ENCODE measurements at regions not wholly inside any gene's neighbourhood (a gene's known extent, or its start where the extent isn't known, plus 50 kb on each side); places are given as distances from the start of the nearest gene placed in this dataset.
A peak's percentile ranks its signal among the peaks of the same experiment; 100 is the strongest.

DNA sequence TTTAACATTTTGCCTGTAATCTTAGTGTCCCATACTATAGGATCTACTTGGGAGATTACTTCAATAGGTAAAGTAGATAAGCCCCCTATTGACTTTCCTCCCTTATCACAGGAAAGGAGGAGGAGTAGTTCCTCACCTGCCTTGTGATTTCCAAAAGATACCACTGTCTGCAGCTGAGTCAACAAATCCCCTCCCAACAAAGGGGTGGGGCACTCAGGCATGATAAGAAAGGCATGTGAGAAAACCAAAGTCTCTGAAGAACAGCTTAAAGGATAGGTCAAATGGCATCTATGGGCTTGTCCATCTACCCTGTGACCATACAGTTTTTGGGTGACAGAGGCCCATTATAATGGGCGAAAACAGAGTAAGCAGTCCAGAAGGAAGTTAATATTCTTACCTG lies 71.3 kb upstream of the WNT7A start:
- no peak overlapping the region for H3K27ac Mint-ChIP-seq
- peaks cover 6 to 23% (median 17%) of the 10 kb centered on the region in 9 donors for H3K9me3 Mint-ChIP-seq
- DNase-seq (no peak), ATAC-seq (no peak)
- no peaks in the 10 kb centered on the region for H3K4me1 Mint-ChIP-seq
- no peak overlapping the region for H3K4me3 Mint-ChIP-seq
- H3K36me3 Mint-ChIP-seq = peaks cover 8 to 19% (median 9%) of the 10 kb centered on the region in 3 donors
- H3K27me3 Mint-ChIP-seq = peaks cover 11 to 44% (median 22%) of the 10 kb centered on the region in 5 donors
- POLR2A ChIA-PET = no interaction called here

DNA sequence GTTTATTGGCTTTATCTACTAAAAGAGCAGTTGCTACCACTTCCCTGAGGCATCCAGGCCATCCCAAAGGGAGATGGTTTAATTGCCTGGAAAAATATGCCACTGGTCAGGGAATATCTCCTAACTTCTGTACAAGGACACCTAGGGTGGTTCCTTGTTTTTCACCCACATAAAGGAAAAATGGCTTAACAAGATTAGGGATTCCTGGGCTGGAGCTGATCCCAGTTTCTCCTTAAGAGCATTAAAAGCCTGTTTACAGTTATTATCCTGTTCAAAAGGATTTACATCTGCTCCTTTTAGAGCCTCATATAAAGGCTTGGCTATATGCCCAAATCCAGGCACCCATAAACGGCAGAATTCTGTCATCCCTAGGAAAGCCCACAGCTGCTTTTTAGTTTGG lies 70.2 kb upstream of the WNT7A start:
- no peak for DNase-seq
- ATAC-seq = no peak
- Mint-ChIP-seq H3K27ac (no peak overlapping the region), H3K27me3 (peaks cover 12 to 44% (median 22%) of the 10 kb centered on the region in 5 donors), H3K9me3 (peaks cover 14 to 35% (median 27%) of the 10 kb centered on the region in 9 donors), H3K4me3 (no peak overlapping the region), H3K4me1 (no peaks in the 10 kb centered on the region), H3K36me3 (peaks cover 9 to 25% (median 12%) of the 10 kb centered on the region in 3 donors)
- POLR2A ChIA-PET = no interaction called here

DNA sequence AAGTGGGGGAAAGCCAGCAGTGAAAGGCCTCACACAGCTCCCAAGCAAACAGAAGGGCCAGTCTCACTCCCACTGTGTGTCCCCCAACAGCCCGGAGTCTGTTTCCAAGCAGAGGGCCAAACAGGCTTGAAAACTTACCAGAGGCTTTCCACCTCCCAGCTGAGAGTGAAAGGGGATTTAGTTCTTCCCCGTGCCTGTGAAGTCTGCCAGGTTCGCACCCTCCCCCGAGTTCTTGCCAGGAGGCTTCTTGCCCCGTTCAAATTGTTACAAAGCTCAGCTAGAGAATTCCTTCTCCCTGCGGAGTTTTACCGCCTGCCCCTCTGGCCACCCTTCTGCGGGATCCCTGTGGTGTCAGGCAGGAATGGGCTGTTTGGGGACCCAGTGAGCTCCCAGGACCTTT lies 68.0 kb upstream of the WNT7A start:
- Mint-ChIP-seq H3K4me3 (peak overlapping the region in 1 of 10 donors; percentile 29), H3K27me3 (peaks cover 13 to 38% (median 22%) of the 10 kb centered on the region in 5 donors), H3K36me3 (peaks cover 9 to 39% (median 12%) of the 10 kb centered on the region in 3 donors), H3K9me3 (peaks cover 18 to 55% (median 41%) of the 10 kb centered on the region in 9 donors), H3K27ac (no peak overlapping the region), H3K4me1 (no peaks in the 10 kb centered on the region)
- no peak for DNase-seq
- no peak for ATAC-seq
- POLR2A ChIA-PET = no interaction called here

DNA sequence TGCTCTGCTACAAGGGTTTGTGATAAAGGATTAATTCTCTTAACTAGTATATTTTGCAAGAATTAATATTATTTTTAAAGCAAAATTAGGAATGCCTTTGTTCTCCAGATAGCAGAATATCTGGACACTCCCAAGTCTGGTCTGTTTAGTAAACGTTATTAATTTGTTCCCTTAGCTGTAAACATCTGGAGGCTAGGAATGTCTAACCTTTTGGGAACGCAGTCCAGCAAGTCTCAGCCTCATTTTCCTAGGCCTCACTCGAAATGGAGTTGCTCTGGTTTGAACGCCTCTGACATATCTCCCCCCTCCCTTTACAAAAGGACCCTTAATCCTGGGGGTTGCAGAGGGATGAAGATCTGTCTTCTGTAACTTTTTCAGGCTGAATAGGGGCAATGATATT lies 59.3 kb upstream of the WNT7A start:
- peaks cover 0 to 10% (median 0%) of the 10 kb centered on the region in 3 donors for H3K36me3 Mint-ChIP-seq
- H3K4me3 Mint-ChIP-seq = no peak overlapping the region
- H3K4me1 Mint-ChIP-seq = peaks cover 0 to 3% (median 0%) of the 10 kb centered on the region in 4 donors
- H3K27ac Mint-ChIP-seq = no peak overlapping the region
- H3K9me3 Mint-ChIP-seq = peaks cover 0 to 17% (median 10%) of the 10 kb centered on the region in 9 donors
- POLR2A ChIA-PET = interaction anchor here (0.7 kb wide), 1 partner anchor 298 kb away, joined by 4 read pairs; no protein-coding TSS in a partner anchor
- ATAC-seq = no peak
- H3K27me3 Mint-ChIP-seq = peaks cover 6 to 25% (median 15%) of the 10 kb centered on the region in 5 donors
- no peak for DNase-seq

DNA sequence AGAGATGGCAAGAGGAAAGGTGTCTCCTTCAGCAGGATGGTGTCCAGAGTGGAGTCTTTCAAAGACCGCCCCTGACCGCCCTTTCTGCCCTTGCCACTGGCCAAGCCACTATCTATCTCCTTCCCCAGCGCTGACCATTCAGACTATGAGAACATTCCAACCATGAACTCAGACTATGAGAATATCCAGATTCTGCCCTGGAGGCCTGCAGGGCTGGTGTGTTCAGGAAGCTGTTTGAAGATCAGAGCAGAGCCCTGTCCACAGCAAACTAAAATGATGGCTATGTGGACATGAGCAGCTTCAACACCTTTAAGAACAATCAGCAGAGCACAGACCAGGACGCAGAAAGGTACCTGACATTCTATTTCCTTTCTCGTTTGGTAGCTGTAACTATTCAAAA lies 57.3 kb upstream of the WNT7A start:
- H3K27me3 Mint-ChIP-seq = peaks cover 7 to 38% (median 22%) of the 10 kb centered on the region in 5 donors
- peaks cover 3 to 5% (median 4%) of the 10 kb centered on the region in 4 donors for H3K4me1 Mint-ChIP-seq
- no peak overlapping the region for H3K27ac Mint-ChIP-seq
- peaks cover 0 to 11% (median 3%) of the 10 kb centered on the region in 9 donors for H3K9me3 Mint-ChIP-seq
- ATAC-seq = no peak
- no peak overlapping the region for H3K4me3 Mint-ChIP-seq
- H3K36me3 Mint-ChIP-seq = peaks cover 0 to 3% (median 3%) of the 10 kb centered on the region in 3 donors
- no peak for DNase-seq
- POLR2A ChIA-PET = no interaction called here

DNA sequence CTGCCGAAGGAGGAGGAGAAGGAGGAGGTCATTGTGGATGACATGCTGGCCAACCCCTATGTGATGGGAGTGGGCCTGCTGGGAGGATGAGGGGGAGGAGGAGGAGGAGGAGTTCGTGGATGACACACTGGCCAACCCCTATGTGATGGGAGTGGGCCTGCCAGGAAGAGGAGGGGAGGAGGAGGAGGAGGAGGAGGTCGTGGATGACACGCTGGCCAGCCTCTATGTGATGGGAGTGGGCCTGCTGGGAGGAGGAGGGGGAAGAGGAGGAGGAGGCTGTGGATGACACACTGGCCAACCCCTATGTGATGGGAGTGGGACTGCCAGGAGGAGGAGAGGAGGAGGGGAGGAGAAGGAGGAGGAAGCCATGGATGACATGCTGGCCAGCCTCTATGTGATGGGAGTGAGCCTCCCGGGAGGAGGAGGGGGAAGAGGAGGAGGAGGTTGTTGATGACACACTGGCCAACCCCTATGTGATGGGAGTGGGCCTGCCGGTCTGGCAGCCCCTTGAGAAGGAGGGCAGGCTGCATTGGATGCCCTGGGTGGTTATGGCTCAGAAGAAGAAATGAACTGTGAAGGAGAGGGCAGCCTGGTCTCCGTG lies 55.7 kb upstream of the WNT7A start:
- peaks cover 0 to 22% (median 14%) of the 10 kb centered on the region in 9 donors for H3K9me3 Mint-ChIP-seq
- H3K27ac Mint-ChIP-seq = peak overlapping the region in 2 of 10 donors; percentile 28 to 48
- no peak for DNase-seq

DNA sequence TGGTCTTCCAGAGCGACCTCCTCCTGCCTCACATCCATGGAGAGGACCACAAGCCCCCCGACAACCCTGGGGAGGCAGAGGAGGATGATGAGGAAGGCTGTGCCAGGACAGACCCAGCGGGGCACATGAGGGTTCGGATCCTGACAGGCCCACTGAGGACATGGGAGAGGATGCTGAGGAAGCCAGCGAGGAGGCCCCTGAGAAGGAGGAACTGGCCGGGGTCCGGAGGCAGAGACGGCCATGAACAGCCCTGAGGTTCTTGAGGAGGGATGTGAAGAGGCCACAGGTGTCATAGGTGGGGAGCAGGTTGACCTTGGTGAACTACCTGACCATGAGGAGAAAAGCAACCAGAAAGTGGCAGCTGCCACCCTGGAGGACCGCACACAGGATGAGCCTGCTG lies 54.9 kb upstream of the WNT7A start:
- Mint-ChIP-seq H3K4me1 (peaks cover 3 to 5% (median 4%) of the 10 kb centered on the region in 4 donors), H3K36me3 (peaks cover 0 to 9% (median 3%) of the 10 kb centered on the region in 3 donors), H3K27ac (no peak overlapping the region), H3K4me3 (no peak overlapping the region), H3K9me3 (peaks cover 0 to 24% (median 15%) of the 10 kb centered on the region in 9 donors), H3K27me3 (peaks cover 7 to 53% (median 28%) of the 10 kb centered on the region in 5 donors)
- POLR2A ChIA-PET = no interaction called here
- no peak for ATAC-seq
- DNase-seq = no peak

More for the DNA sequence above, 55.7 kb upstream of the WNT7A start:
- no peak overlapping the region for H3K4me3 Mint-ChIP-seq
- POLR2A ChIA-PET = no interaction called here
- peaks cover 3 to 5% (median 4%) of the 10 kb centered on the region in 4 donors for H3K4me1 Mint-ChIP-seq
- peaks cover 0 to 9% (median 3%) of the 10 kb centered on the region in 3 donors for H3K36me3 Mint-ChIP-seq
- ATAC-seq = no peak
- peaks cover 7 to 52% (median 28%) of the 10 kb centered on the region in 5 donors for H3K27me3 Mint-ChIP-seq

DNA sequence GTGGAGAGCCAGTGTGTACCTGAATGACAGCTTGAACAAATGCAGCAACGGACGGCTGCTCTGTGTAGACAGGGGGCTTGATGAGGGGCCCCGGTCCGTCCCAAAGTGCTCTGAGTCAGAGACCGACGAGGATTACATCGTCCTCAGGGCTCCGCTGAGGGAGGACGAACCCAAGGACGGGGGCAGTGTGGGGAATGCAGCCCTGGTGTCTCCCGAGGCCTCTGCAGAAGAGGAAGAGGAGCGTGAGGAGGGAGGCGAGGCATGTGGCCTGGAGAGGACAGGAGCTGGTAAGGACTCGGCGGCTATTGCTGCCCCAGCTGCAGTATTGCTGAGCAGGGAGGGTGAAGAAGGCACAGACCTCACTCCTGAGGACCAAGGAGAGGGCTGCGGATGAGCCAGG lies 54.4 kb upstream of the WNT7A start:
- DNase-seq (no peak), ATAC-seq (no peak)
- H3K27me3 Mint-ChIP-seq = peaks cover 7 to 53% (median 28%) of the 10 kb centered on the region in 5 donors
- peaks cover 3 to 5% (median 4%) of the 10 kb centered on the region in 4 donors for H3K4me1 Mint-ChIP-seq
- no peak overlapping the region for H3K27ac Mint-ChIP-seq
- H3K4me3 Mint-ChIP-seq = no peak overlapping the region
- POLR2A ChIA-PET = no interaction called here
- peaks cover 0 to 10% (median 3%) of the 10 kb centered on the region in 3 donors for H3K36me3 Mint-ChIP-seq
- H3K9me3 Mint-ChIP-seq = peaks cover 0 to 28% (median 15%) of the 10 kb centered on the region in 9 donors

DNA sequence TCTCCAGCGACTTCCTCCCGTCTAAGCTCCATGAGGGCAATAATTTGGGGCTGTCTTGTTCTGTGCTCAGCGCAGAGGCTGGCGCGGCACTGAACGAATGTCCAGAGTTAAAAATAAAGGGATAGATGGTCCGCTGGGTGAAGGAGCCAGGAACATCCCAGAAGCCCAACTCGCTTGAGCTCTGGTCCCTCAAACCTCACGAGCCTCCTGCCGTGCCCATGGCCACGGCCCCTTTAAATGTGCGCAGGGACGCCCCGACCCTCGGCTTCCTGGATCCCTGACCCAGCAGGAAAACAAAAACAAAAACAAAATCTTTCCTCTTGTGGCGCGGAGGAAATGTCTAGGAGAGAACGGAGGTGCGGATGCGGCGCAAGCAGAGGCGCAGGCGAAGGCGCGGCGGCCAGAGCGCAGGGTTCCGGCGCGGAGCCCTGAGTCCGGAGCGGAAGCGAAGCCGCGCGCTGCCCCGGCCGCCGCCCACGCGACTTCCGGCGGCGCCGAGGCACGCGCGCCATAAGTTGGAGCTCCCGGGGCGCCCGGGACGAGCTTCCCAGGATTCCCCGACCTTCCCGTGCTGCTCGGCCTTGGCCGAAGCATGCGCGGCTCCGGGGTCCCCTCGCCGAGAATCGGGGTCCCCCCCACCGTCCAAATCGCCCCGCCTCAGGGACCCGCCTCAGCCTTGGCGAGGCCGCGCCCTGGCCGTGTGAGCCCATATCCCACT lies 52.9 kb upstream of the WNT7A start:
- peak overlapping the region; percentile 55 to 86 (median 75) for H3K4me3 Mint-ChIP-seq
- H3K27me3 Mint-ChIP-seq = peaks cover 8 to 53% (median 28%) of the 10 kb centered on the region in 5 donors
- H3K36me3 Mint-ChIP-seq = peaks cover 0 to 25% (median 11%) of the 10 kb centered on the region in 3 donors
- peak in 1 of 2 donors; percentile 46 for ATAC-seq
- no peak for DNase-seq
- H3K4me1 Mint-ChIP-seq = peaks cover 3 to 5% (median 4%) of the 10 kb centered on the region in 4 donors
- H3K27ac Mint-ChIP-seq = peak overlapping the region in 3 of 10 donors; percentile 37 to 80 (median 75)
- peaks cover 0 to 42% (median 25%) of the 10 kb centered on the region in 9 donors for H3K9me3 Mint-ChIP-seq
- POLR2A ChIA-PET = interaction anchor here (1.4 kb wide), 1 partner anchor 192 kb away, joined by 4 read pairs; the partner anchor contains the start of genes CHCHD4 and TMEM43

DNA sequence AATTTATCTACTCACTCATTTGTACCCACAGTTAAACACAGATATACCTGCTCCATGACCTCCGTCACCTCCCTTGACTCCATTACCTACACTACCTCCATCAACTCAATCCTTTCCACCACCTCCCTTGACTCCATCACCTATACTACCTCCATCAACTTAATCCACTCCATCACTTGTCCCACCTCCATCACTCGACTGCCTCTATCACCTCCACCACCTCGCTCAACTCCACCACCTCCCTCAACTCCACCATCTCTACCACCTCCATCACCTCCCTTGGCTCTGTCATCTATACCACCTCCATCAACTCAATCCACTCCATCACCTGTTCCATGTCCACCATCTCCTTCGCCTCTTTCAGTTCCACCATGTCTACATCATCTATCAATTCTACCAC lies 51.3 kb upstream of the WNT7A start:
- Mint-ChIP-seq H3K4me1 (peaks cover 3 to 5% (median 4%) of the 10 kb centered on the region in 4 donors), H3K27me3 (peaks cover 5 to 51% (median 28%) of the 10 kb centered on the region in 5 donors), H3K36me3 (peaks cover 0 to 40% (median 25%) of the 10 kb centered on the region in 3 donors), H3K27ac (peak overlapping the region in 1 of 10 donors; percentile 54), H3K4me3 (no peak overlapping the region), H3K9me3 (peaks cover 0 to 57% (median 35%) of the 10 kb centered on the region in 9 donors)
- DNase-seq = no peak
- ATAC-seq = no peak
- POLR2A ChIA-PET = no interaction called here
